ENCODE measurements at regions not wholly inside any gene's neighbourhood (a gene's known extent, or its start where the extent isn't known, plus 50 kb on each side); places are given as distances from the start of the nearest gene placed in this dataset.

DNA sequence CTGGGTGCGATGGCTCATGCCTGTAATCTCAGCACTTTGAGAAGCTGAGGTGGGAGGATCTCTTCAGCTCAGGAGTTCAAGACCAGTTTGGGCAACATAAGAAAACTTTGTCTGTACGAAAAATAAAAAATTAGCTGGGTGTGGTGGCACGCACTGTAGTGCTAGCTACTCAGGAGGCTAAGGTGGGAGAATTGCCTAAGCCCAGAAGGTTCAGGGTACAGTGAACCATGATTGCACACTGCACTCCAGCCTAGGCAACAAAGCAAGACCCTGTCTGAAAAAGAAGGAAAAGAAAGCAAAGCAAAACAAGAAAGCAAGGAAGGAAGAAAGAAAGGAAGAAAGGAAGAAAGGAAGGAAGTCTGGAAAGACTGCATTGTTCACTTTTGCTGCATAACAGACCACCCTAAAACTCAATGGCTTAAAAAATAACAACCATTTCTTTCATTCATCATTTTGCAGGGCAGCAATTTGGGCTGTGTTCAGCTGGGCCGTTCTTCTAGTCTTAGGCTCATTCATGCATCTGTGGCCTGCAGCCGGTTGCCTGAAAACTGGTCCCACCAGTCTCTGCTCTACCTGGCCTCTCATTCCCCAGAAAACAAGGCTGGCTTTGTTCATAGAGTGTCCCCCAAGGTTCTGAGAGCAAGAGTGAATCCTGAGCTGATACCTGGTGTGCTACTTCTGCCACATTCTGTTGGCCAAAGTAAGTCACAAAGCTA is 82.4 kb upstream of the MIER3 start:
- no peak overlapping the region for H3K9ac ChIP-seq (ENCODE audit: low read depth, low read length)
- H3K4me3 ChIP-seq (ENCODE audit: low read depth, low read length): no peak overlapping the region
- no peaks in the 10 kb centered on the region for H3K36me3 ChIP-seq (ENCODE audit: control insufficient read depth, insufficient read depth, low read length)
- H3K27me3 ChIP-seq (ENCODE audit: control insufficient read depth, insufficient read depth, low read length): no peaks in the 10 kb centered on the region
- no peaks in the 10 kb centered on the region for H3K4me1 ChIP-seq (ENCODE audit: control insufficient read depth, insufficient read depth, low read length)
- H3K9me3 ChIP-seq (ENCODE audit: control insufficient read depth, insufficient read depth, low read length): no peaks in the 10 kb centered on the region

DNA sequence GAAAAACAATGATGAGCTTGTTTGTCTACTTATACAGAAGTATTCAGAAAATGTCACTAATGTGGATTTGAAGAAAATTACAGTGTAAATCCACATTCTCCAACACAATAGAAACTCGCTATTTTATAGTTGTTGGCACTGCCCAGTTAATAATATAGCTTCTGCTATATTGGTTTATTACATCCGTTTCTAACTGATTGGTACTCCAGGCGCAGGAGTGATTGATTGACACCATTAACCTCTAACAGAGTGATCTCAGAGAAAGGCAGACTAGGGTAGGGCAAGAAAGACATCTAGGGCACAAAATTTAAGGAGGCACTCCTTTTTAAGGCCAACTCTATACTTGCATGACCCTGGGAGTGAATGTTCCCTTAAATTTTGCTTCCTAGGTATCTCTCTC is 84.0 kb upstream of the MIER3 start:
- no peak overlapping the region for H3K9ac ChIP-seq (ENCODE audit: low read depth, low read length)
- no peaks in the 10 kb centered on the region for H3K27me3 ChIP-seq (ENCODE audit: control insufficient read depth, insufficient read depth, low read length)
- no peaks in the 10 kb centered on the region for H3K36me3 ChIP-seq (ENCODE audit: control insufficient read depth, insufficient read depth, low read length)
- H3K4me1 ChIP-seq (ENCODE audit: control insufficient read depth, insufficient read depth, low read length): no peaks in the 10 kb centered on the region
- no peaks in the 10 kb centered on the region for H3K9me3 ChIP-seq (ENCODE audit: control insufficient read depth, insufficient read depth, low read length)
- no peak overlapping the region for H3K4me3 ChIP-seq (ENCODE audit: low read depth, low read length)

DNA sequence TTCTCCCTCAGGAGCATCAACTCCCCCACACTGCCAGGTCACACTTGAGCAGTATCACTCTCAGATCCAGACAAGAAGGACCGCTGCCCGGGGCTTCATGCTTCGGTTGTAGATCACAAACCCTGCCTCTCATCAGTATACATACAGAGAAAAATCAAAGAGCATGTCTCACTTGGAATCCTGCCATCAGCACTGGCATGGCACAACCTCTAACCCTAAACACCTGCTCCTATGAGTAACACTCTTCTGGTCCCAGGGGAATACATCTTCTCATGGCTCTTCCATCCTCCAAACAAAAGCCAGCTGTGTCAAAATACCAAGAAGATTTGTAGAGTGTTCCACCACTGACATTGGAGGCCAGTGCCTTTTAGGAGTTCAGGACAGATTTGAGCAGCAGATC is 84.8 kb upstream of the MIER3 start:
- Histone ChIP-seq H3K4me1 (ENCODE audit: control insufficient read depth, insufficient read depth, low read length) (no peaks in the 10 kb centered on the region), H3K36me3 (ENCODE audit: control insufficient read depth, insufficient read depth, low read length) (no peaks in the 10 kb centered on the region), H3K4me3 (ENCODE audit: low read depth, low read length) (no peak overlapping the region), H3K9me3 (ENCODE audit: control insufficient read depth, insufficient read depth, low read length) (no peaks in the 10 kb centered on the region), H3K9ac (ENCODE audit: low read depth, low read length) (no peak overlapping the region), H3K27me3 (ENCODE audit: control insufficient read depth, insufficient read depth, low read length) (no peaks in the 10 kb centered on the region)

DNA sequence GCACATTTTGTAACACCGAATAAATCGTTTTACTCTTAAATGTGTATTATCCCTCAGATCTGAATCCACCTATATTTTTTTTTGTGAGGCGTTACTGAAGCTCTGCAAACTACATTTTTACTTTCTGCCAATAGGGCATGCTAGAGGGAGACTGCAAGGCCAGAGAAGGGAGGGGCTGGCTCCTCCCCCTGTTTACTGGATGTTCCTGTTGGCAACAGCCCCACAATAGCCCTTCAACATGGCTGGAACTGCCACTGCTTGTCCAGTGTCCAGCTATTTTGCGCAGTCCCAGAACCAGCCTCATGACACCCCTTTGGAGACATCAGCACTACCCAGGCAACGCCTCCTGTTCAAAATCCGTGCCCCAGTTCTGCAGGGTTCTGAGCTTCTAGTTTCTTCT is 85.4 kb upstream of the MIER3 start:
- no peaks in the 10 kb centered on the region for H3K9me3 ChIP-seq (ENCODE audit: control insufficient read depth, insufficient read depth, low read length)
- no peaks in the 10 kb centered on the region for H3K4me1 ChIP-seq (ENCODE audit: control insufficient read depth, insufficient read depth, low read length)
- no peaks in the 10 kb centered on the region for H3K36me3 ChIP-seq (ENCODE audit: control insufficient read depth, insufficient read depth, low read length)
- no peaks in the 10 kb centered on the region for H3K27me3 ChIP-seq (ENCODE audit: control insufficient read depth, insufficient read depth, low read length)
- H3K9ac ChIP-seq (ENCODE audit: low read depth, low read length): no peak overlapping the region
- H3K4me3 ChIP-seq (ENCODE audit: low read depth, low read length): no peak overlapping the region

DNA sequence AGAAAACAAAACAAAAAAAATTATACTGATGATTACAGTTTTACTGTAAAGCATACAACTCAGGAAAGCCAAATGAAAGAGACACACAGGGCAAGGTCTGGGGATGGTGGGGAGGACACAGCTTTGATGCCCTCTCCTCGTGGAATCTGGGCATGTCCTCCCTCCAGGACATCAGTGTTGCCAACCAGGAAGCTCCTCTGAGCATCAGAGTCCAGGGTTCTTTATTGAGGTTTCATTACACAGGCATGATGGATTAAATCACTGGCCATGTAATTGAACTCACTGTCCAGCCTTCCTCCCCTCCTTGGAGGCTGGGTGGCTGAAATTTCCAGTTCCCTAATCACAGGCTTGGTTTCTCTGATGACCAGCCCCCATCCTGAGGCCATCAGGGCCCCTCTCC is 89.6 kb upstream of the MIER3 start:
- Histone ChIP-seq H3K27me3 (ENCODE audit: control insufficient read depth, insufficient read depth, low read length) (no peaks in the 10 kb centered on the region), H3K4me1 (ENCODE audit: control insufficient read depth, insufficient read depth, low read length) (no peaks in the 10 kb centered on the region), H3K36me3 (ENCODE audit: control insufficient read depth, insufficient read depth, low read length) (no peaks in the 10 kb centered on the region), H3K9me3 (ENCODE audit: control insufficient read depth, insufficient read depth, low read length) (no peaks in the 10 kb centered on the region), H3K4me3 (ENCODE audit: low read depth, low read length) (no peak overlapping the region), H3K9ac (ENCODE audit: low read depth, low read length) (no peak overlapping the region)

DNA sequence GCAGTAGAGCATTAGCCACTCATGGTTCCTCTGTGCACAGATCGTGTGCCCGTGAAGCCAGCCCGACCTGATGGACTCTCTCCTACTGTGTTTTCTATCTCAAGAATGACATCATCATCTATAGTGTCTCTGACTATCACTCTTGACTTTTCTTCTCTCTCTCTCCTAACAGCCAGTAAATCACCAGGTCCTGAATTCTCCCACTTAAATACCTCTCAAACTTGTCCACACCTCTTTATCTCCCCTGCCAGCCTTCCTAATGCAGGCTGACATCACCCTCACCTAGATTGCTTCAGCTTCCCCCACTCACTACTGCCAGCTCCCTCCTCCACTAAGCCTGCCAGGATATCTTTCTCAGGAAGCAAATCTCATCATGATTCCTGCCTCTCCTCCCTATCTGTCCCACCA is 90.6 kb upstream of the MIER3 start:
- no peak overlapping the region for H3K9ac ChIP-seq (ENCODE audit: low read depth, low read length)
- no peaks in the 10 kb centered on the region for H3K36me3 ChIP-seq (ENCODE audit: control insufficient read depth, insufficient read depth, low read length)
- H3K9me3 ChIP-seq (ENCODE audit: control insufficient read depth, insufficient read depth, low read length): no peaks in the 10 kb centered on the region
- no peaks in the 10 kb centered on the region for H3K4me1 ChIP-seq (ENCODE audit: control insufficient read depth, insufficient read depth, low read length)
- H3K4me3 ChIP-seq (ENCODE audit: low read depth, low read length): no peak overlapping the region
- no peaks in the 10 kb centered on the region for H3K27me3 ChIP-seq (ENCODE audit: control insufficient read depth, insufficient read depth, low read length)

DNA sequence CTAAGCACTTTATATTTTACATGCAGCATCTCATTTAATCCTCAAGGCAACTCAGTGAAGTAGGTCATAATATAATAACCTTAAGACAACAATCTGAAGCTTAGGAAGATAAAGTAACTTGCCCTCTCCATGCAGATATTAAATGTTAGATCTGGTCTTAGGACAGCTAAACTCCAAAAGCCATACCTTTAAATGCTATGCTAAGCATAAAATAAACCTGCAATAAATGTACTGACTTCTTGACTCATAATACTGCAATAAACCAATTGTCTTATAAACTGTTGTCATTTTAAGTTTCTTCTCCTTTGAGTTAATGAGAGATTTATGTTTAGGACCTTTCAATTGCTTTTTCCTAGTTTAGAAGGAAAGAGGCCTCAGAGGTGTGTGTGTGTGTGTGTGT is 102.2 kb upstream of the MIER3 start:
- Histone ChIP-seq H3K36me3 (ENCODE audit: control insufficient read depth, insufficient read depth, low read length) (no peaks in the 10 kb centered on the region), H3K4me1 (ENCODE audit: control insufficient read depth, insufficient read depth, low read length) (no peaks in the 10 kb centered on the region), H3K9ac (ENCODE audit: low read depth, low read length) (no peak overlapping the region), H3K9me3 (ENCODE audit: control insufficient read depth, insufficient read depth, low read length) (no peaks in the 10 kb centered on the region), H3K27me3 (ENCODE audit: control insufficient read depth, insufficient read depth, low read length) (no peaks in the 10 kb centered on the region), H3K4me3 (ENCODE audit: low read depth, low read length) (no peak overlapping the region)

DNA sequence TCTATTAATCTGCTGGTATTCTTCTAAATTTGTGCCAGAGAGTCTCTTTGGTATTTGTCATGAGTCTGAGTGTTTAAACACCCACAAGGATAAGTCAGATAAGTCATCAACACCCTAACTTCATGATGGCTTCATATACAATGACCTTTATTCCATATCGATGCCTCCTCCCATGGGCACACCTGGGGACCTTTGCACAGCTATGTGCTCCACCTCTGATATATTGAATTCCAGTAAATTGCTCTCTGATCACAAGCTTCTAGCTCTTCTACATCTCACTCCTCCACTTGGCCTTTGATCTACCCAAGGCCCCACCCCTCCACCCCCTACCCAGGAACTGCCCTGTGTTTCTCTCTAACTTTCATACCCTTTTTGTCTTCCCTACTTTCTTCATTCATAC is 102.7 kb upstream of the MIER3 start:
- Histone ChIP-seq H3K4me1 (ENCODE audit: control insufficient read depth, insufficient read depth, low read length) (no peaks in the 10 kb centered on the region), H3K36me3 (ENCODE audit: control insufficient read depth, insufficient read depth, low read length) (no peaks in the 10 kb centered on the region), H3K9ac (ENCODE audit: low read depth, low read length) (no peak overlapping the region), H3K4me3 (ENCODE audit: low read depth, low read length) (no peak overlapping the region), H3K27me3 (ENCODE audit: control insufficient read depth, insufficient read depth, low read length) (no peaks in the 10 kb centered on the region), H3K9me3 (ENCODE audit: control insufficient read depth, insufficient read depth, low read length) (no peaks in the 10 kb centered on the region)

DNA sequence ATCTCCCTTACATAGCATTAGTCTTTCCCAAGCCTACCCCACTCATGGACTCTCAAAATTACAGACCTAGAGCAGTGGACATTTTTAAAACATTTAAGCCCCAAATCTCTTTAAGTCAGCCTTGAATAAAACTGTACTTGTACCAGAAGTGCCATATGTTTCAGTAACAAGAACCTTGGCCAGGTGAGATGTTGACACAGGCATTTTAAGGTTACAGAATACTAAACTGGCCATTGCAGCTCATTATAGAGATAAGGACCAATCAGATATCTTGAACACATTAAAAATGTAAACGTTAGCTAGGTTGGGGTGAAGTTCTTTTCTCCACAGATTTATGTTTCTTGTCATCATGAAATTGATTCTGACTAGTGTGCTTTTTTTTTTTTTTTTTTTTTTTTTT is 103.8 kb upstream of the MIER3 start:
- Histone ChIP-seq H3K27me3 (ENCODE audit: control insufficient read depth, insufficient read depth, low read length) (no peaks in the 10 kb centered on the region), H3K9me3 (ENCODE audit: control insufficient read depth, insufficient read depth, low read length) (no peaks in the 10 kb centered on the region), H3K4me3 (ENCODE audit: low read depth, low read length) (no peak overlapping the region), H3K36me3 (ENCODE audit: control insufficient read depth, insufficient read depth, low read length) (no peaks in the 10 kb centered on the region), H3K9ac (ENCODE audit: low read depth, low read length) (no peak overlapping the region), H3K4me1 (ENCODE audit: control insufficient read depth, insufficient read depth, low read length) (no peaks in the 10 kb centered on the region)

DNA sequence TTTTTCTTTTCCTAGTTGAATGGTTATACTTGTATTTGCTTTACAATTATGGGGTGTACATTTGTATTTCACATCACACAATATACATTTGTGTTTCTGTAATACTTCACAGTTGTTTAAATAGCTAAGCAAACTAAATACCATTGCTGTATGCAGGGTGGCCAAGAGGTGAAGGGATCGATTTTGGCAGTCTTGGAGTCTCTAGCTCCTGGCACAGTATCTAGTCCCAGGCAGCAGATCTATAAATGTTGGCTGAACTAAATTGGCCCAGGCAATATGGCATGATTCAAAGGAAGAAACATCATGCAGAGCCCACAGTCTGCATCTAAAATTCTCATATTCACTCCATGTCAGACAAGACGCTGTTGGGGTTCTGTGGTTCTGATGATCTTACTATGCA is 110.1 kb upstream of the GPBP1 start:
- Histone ChIP-seq H3K9me3 (ENCODE audit: control insufficient read depth, insufficient read depth, low read length) (no peaks in the 10 kb centered on the region), H3K4me1 (ENCODE audit: control insufficient read depth, insufficient read depth, low read length) (no peaks in the 10 kb centered on the region), H3K36me3 (ENCODE audit: control insufficient read depth, insufficient read depth, low read length) (no peaks in the 10 kb centered on the region), H3K9ac (ENCODE audit: low read depth, low read length) (no peak overlapping the region), H3K4me3 (ENCODE audit: low read depth, low read length) (no peak overlapping the region), H3K27me3 (ENCODE audit: control insufficient read depth, insufficient read depth, low read length) (no peaks in the 10 kb centered on the region)

DNA sequence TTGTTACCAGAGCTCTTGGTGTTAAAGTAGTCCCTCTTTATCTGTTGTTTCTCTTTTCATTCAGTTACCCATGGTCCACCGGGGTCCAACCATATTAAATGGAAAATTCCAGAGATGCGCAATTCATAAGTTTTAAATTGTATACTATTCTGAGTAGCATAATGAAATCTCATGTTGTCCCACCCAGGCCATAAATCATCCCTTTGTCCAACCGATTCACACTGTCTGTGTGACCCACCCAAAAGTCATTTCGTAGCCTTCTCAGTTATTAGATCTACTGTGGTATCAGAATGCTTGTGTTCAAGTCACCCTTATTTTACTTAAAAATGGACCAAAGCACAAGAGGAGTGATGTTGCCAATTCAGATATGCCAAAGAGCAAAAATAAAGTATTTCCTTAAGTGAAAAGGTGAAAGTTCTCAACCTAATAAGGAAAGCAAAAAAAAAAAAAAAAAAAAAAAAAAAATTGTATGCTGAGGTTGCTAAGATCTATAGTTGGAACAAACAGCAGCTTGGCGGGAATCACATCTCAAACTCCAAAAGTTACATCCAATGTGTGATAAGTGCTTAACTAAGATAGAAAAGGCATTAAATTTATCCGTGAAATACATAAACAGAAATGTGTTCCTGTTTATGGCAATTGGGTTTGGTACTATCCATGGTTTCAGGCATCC is 106.8 kb upstream of the GPBP1 start:
- Histone ChIP-seq H3K36me3 (ENCODE audit: control insufficient read depth, insufficient read depth, low read length) (no peaks in the 10 kb centered on the region), H3K4me3 (ENCODE audit: low read depth, low read length) (no peak overlapping the region), H3K27me3 (ENCODE audit: control insufficient read depth, insufficient read depth, low read length) (no peaks in the 10 kb centered on the region), H3K9me3 (ENCODE audit: control insufficient read depth, insufficient read depth, low read length) (peaks cover 5% of the 10 kb centered on the region), H3K9ac (ENCODE audit: low read depth, low read length) (no peak overlapping the region), H3K4me1 (ENCODE audit: control insufficient read depth, insufficient read depth, low read length) (no peaks in the 10 kb centered on the region)

DNA sequence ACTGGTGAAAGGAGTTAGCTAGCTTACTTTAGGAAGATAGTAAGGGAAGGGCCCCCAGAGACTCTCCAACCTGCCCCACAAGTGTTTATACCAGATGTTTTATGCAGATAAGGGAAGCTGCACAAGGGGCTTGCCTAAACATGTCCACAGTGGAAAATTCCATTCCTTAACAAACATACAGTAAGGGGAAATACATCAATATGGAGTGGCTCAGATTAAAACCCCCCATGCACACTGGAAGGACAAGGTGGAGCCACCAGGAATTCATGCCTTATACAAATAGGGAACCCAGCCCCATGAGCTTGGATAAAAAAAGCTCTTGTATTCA is 106.3 kb upstream of the GPBP1 start:
- Histone ChIP-seq H3K4me3 (ENCODE audit: low read depth, low read length) (no peak overlapping the region), H3K36me3 (ENCODE audit: control insufficient read depth, insufficient read depth, low read length) (no peaks in the 10 kb centered on the region), H3K4me1 (ENCODE audit: control insufficient read depth, insufficient read depth, low read length) (peaks cover 4% of the 10 kb centered on the region), H3K9me3 (ENCODE audit: control insufficient read depth, insufficient read depth, low read length) (peaks cover 5% of the 10 kb centered on the region), H3K9ac (ENCODE audit: low read depth, low read length) (no peak overlapping the region), H3K27me3 (ENCODE audit: control insufficient read depth, insufficient read depth, low read length) (no peaks in the 10 kb centered on the region)

Data from iPS-15b (cell line).